CD4-positive, alpha-beta T cell treated with Interleukin-21 for 1 hour (primary cell): ENCODE measurements at regions not wholly inside any gene's neighbourhood (a gene's known extent, or its start where the extent isn't known, plus 50 kb on each side); places are given as distances from the start of the nearest gene placed in this dataset.
"Not testable (repeated sequence)": the region's sequence is repeated elsewhere in the genome, so short reads cannot be mapped to it uniquely, and the experiment has no call there.

Source experiments
- DNase-seq: peaks from one replicate; pipeline ENCODE4 v3.0.0-alpha.2; 2020

GRCh38 chr14:39499514-39499913 lies 67.3 kb upstream of the FBXO33 start:
- DNase-seq = no peak

- DNase-seq = not testable (repeated sequence)
These were observed 65.4 kb upstream of the FBXO33 start for GRCh38 chr14:39497677-39498076.

GRCh38 chr14:39492267-39492666 lies 60.0 kb upstream of the FBXO33 start:
- DNase-seq = no peak

GRCh38 chr14:39491134-39491571 lies 58.9 kb upstream of the FBXO33 start:
- peak; percentile 40 for DNase-seq

GRCh38 chr14:39488600-39488999 lies 56.4 kb upstream of the FBXO33 start:
- DNase-seq = no peak

- DNase-seq = no peak
These were observed 51.4 kb upstream of the FBXO33 start for GRCh38 chr14:39483682-39484081.
